ENCODE measurements at regions not wholly inside any gene's neighbourhood (a gene's known extent, or its start where the extent isn't known, plus 50 kb on each side); places are given as distances from the start of the nearest gene placed in this dataset.

GRCh38 chr14:76599559-76600287 is 161.5 kb upstream of the VASH1 start:
- DNase-seq (ENCODE audit: extremely low read depth, low read depth, low spot score): no peak

- no peak for DNase-seq (ENCODE audit: extremely low read depth, low read depth, low spot score)
Observed at GRCh38 chr14:76603713-76604112, 157.6 kb upstream of the VASH1 start.

GRCh38 chr14:76607510-76607909 is 153.8 kb upstream of the VASH1 start:
- DNase-seq (ENCODE audit: extremely low read depth, low read depth, low spot score): no peak

GRCh38 chr14:76612654-76613053 is 148.6 kb upstream of the VASH1 start:
- no peak for DNase-seq (ENCODE audit: extremely low read depth, low read depth, low spot score)

- DNase-seq (ENCODE audit: extremely low read depth, low read depth, low spot score): no peak
Observed at GRCh38 chr14:76613616-76614015, 147.7 kb upstream of the VASH1 start.

GRCh38 chr14:76615331-76615730 is 145.9 kb upstream of the VASH1 start:
- no peak for DNase-seq (ENCODE audit: extremely low read depth, low read depth, low spot score)

- DNase-seq (ENCODE audit: extremely low read depth, low read depth, low spot score): no peak
Observed at GRCh38 chr14:76617440-76617839, 143.8 kb upstream of the VASH1 start.

GRCh38 chr14:76636602-76637001 is 124.7 kb upstream of the VASH1 start:
- no peak for DNase-seq (ENCODE audit: extremely low read depth, low read depth, low spot score)

GRCh38 chr14:76638841-76639240 is 122.4 kb upstream of the VASH1 start:
- no peak for DNase-seq (ENCODE audit: extremely low read depth, low read depth, low spot score)

GRCh38 chr14:76639606-76640229 is 121.5 kb upstream of the VASH1 start:
- no peak for DNase-seq (ENCODE audit: extremely low read depth, low read depth, low spot score)

GRCh38 chr14:76640923-76641395 is 120.3 kb upstream of the VASH1 start:
- no peak for DNase-seq (ENCODE audit: extremely low read depth, low read depth, low spot score)

- DNase-seq (ENCODE audit: extremely low read depth, low read depth, low spot score): no peak
Observed at GRCh38 chr14:76641541-76641940, 119.7 kb upstream of the VASH1 start.

GRCh38 chr14:76643887-76644286 is 117.4 kb upstream of the VASH1 start:
- no peak for DNase-seq (ENCODE audit: extremely low read depth, low read depth, low spot score)

GRCh38 chr14:76644855-76645518 is 116.3 kb upstream of the VASH1 start:
- DNase-seq (ENCODE audit: extremely low read depth, low read depth, low spot score): no peak

GRCh38 chr14:76647697-76648298 is 113.5 kb upstream of the VASH1 start:
- peak; percentile 45 for DNase-seq (ENCODE audit: extremely low read depth, low read depth, low spot score)

- no peak for DNase-seq (ENCODE audit: extremely low read depth, low read depth, low spot score)
Observed at GRCh38 chr14:76651410-76652055, 109.7 kb upstream of the VASH1 start.

- no peak for DNase-seq (ENCODE audit: extremely low read depth, low read depth, low spot score)
Observed at GRCh38 chr14:76653875-76654572, 107.2 kb upstream of the VASH1 start.

- DNase-seq (ENCODE audit: extremely low read depth, low read depth, low spot score): no peak
Observed at GRCh38 chr14:76654573-76655108, 106.6 kb upstream of the VASH1 start.

GRCh38 chr14:76655331-76655730 is 105.9 kb upstream of the VASH1 start:
- no peak for DNase-seq (ENCODE audit: extremely low read depth, low read depth, low spot score)

- no peak for DNase-seq (ENCODE audit: extremely low read depth, low read depth, low spot score)
Observed at GRCh38 chr14:76656592-76656991, 104.7 kb upstream of the VASH1 start.

Measured in glomerular endothelial cell (primary cell).